ENCODE measurements at regions not wholly inside any gene's neighbourhood (a gene's known extent, or its start where the extent isn't known, plus 50 kb on each side); places are given as distances from the start of the nearest gene placed in this dataset.
"Not testable (repeated sequence)": the region's sequence is repeated elsewhere in the genome, so short reads cannot be mapped to it uniquely, and the experiment has no call there.

DNA sequence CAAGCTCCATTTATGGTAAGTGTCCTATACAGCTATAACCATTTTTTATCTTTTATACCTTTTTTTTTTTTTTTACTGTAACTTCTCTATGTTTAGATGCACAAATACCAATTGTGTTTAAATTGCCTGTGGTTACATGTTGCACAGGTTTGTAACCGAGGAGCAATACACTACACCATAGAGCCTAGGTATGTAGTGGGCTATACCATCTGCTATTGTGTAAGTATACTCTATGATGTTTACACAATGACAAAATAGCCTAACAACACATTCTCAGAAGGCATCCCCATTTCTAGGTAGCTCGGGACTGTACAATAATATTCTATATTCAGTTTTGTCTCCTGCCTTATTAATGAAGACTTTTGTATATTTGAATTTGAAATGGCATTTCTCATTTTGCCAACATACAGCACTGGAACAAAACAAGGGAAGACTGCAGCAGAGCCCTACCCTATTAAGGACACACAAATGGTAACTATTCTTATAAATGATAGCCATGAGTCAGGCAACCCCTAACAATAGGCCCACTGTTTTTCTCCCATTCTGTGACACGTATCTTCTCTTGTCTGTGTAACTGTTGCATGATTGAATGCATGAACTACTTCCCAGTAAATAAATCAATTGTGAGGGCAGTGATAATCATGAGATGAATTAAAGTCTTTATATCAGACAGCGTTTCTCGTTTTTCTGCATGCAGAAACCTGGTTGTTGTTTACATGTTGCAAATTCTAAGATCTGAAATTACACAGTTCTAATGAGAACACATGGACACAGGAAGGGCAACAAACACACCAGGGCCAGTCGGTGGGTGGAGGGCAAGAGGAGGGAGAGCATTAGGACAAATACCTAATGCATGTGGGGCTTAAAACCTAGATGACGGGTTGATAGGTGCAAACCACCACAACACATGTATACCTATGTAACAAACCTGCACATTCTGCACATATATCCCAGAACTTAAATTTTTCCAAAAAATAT lies 173.9 kb downstream of the EPM2A start:
- Histone ChIP-seq H3K27ac (ENCODE audit: low read depth in 1 of 2, low read length in 1 of 2) (no peak overlapping the region), H3K4me3 (ENCODE audit: low read length in 2 of 2) (no peak overlapping the region), H3K4me1 (ENCODE audit: control insufficient read depth in 2 of 2, insufficient read depth in 2 of 2, low read length in 2 of 2) (no peaks in the 10 kb centered on the region), H3K9me3 (ENCODE audit: control insufficient read depth in 2 of 2, insufficient read depth in 1 of 2, low read length in 1 of 2) (no peaks in the 10 kb centered on the region), H3K36me3 (ENCODE audit: control insufficient read depth in 2 of 2, insufficient read depth in 2 of 2, low read length in 1 of 2) (no peaks in the 10 kb centered on the region), H3K27me3 (ENCODE audit: control insufficient read depth in 2 of 2, insufficient read depth in 1 of 2, low read length in 1 of 2) (no peaks in the 10 kb centered on the region)
- WGBS: 93% methylated on average over 7 of the region's 7 CpGs
- DNase-seq (ENCODE audit: low read depth in 6 of 9, low spot score in 9 of 9): no peak

GRCh38 chr6:145562771-145563615 lies 172.3 kb downstream of the EPM2A start:
- Histone ChIP-seq H3K4me1 (ENCODE audit: control insufficient read depth in 2 of 2, insufficient read depth in 2 of 2, low read length in 2 of 2) (no peaks in the 10 kb centered on the region), H3K9me3 (ENCODE audit: control insufficient read depth in 2 of 2, insufficient read depth in 1 of 2, low read length in 1 of 2) (no peaks in the 10 kb centered on the region), H3K4me3 (ENCODE audit: low read length in 2 of 2) (no peak overlapping the region), H3K27ac (ENCODE audit: low read depth in 1 of 2, low read length in 1 of 2) (no peak overlapping the region), H3K36me3 (ENCODE audit: control insufficient read depth in 2 of 2, insufficient read depth in 2 of 2, low read length in 1 of 2) (no peaks in the 10 kb centered on the region), H3K27me3 (ENCODE audit: control insufficient read depth in 2 of 2, insufficient read depth in 1 of 2, low read length in 1 of 2) (no peaks in the 10 kb centered on the region)
- DNase-seq (ENCODE audit: low read depth in 6 of 9, low spot score in 9 of 9): no peak
- WGBS: 86% methylated on average over 10 of the region's 10 CpGs

- Histone ChIP-seq H3K27ac (ENCODE audit: low read depth in 1 of 2, low read length in 1 of 2) (no peak overlapping the region), H3K9me3 (ENCODE audit: control insufficient read depth in 2 of 2, insufficient read depth in 1 of 2, low read length in 1 of 2) (no peaks in the 10 kb centered on the region), H3K4me1 (ENCODE audit: control insufficient read depth in 2 of 2, insufficient read depth in 2 of 2, low read length in 2 of 2) (no peaks in the 10 kb centered on the region), H3K4me3 (ENCODE audit: low read length in 2 of 2) (no peak overlapping the region), H3K27me3 (ENCODE audit: control insufficient read depth in 2 of 2, insufficient read depth in 1 of 2, low read length in 1 of 2) (no peaks in the 10 kb centered on the region), H3K36me3 (ENCODE audit: control insufficient read depth in 2 of 2, insufficient read depth in 2 of 2, low read length in 1 of 2) (no peaks in the 10 kb centered on the region)
- no peak for DNase-seq (ENCODE audit: low read depth in 6 of 9, low spot score in 9 of 9)
These were observed 170.8 kb downstream of the EPM2A start for GRCh38 chr6:145564553-145564952.

DNA sequence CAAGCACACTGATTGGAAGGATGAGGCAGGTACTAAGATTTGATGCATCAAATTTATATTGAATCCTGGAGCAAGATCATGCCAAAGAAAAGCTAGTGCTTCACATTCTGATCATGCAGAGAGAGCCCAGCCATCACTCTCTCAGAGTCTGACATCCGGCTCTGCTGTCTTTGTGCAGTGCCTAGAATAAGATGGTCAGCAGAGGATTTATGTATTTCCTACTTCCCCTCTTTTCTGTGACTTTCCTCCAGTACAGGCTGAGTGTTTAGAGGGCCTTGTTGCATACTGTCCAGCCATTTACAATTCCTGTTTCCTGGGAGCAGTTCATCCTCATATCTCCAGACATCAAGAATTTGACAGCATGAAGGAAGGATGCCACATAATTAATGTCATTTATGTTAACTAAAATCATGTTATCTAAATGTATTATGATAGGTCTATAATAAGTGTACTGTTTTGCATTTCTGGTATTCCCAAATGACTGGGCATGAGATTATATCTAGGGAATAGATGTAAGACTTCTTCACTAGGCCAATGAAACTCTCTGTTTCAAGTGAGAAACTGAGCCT lies 167.6 kb downstream of the EPM2A start:
- 70% methylated on average over 1 of the region's 1 CpG for WGBS
- Histone ChIP-seq H3K9me3 (ENCODE audit: control insufficient read depth in 2 of 2, insufficient read depth in 1 of 2, low read length in 1 of 2) (no peaks in the 10 kb centered on the region), H3K4me1 (ENCODE audit: control insufficient read depth in 2 of 2, insufficient read depth in 2 of 2, low read length in 2 of 2) (no peaks in the 10 kb centered on the region), H3K4me3 (ENCODE audit: low read length in 2 of 2) (no peak overlapping the region), H3K36me3 (ENCODE audit: control insufficient read depth in 2 of 2, insufficient read depth in 2 of 2, low read length in 1 of 2) (no peaks in the 10 kb centered on the region), H3K27me3 (ENCODE audit: control insufficient read depth in 2 of 2, insufficient read depth in 1 of 2, low read length in 1 of 2) (no peaks in the 10 kb centered on the region), H3K27ac (ENCODE audit: low read depth in 1 of 2, low read length in 1 of 2) (no peak overlapping the region)
- no peak for DNase-seq (ENCODE audit: low read depth in 6 of 9, low spot score in 9 of 9)

DNA sequence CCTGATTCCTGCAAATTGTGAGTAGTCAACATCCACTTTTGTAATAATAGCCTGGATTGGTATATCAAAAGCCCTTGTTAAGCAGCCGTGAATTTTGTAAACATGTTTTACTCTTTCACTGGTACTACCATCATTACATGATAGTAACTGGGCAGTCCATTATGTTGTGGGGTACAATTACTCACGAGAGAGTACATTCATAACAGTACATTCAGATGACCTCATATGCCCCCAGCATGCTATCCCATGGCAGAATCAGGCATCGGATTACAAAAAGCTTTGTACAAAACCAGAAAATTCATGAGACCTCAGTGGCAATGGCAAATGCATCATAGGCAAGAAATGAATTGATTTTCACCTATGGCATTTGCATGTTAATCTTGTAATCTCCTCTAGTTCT lies 166.2 kb downstream of the EPM2A start:
- Histone ChIP-seq H3K27me3 (ENCODE audit: control insufficient read depth in 2 of 2, insufficient read depth in 1 of 2, low read length in 1 of 2) (no peaks in the 10 kb centered on the region), H3K27ac (ENCODE audit: low read depth in 1 of 2, low read length in 1 of 2) (no peak overlapping the region), H3K4me3 (ENCODE audit: low read length in 2 of 2) (no peak overlapping the region), H3K9me3 (ENCODE audit: control insufficient read depth in 2 of 2, insufficient read depth in 1 of 2, low read length in 1 of 2) (no peaks in the 10 kb centered on the region), H3K4me1 (ENCODE audit: control insufficient read depth in 2 of 2, insufficient read depth in 2 of 2, low read length in 2 of 2) (no peaks in the 10 kb centered on the region), H3K36me3 (ENCODE audit: control insufficient read depth in 2 of 2, insufficient read depth in 2 of 2, low read length in 1 of 2) (no peaks in the 10 kb centered on the region)
- WGBS: 83% methylated on average over 3 of the region's 3 CpGs
- no peak for DNase-seq (ENCODE audit: low read depth in 6 of 9, low spot score in 9 of 9)

GRCh38 chr6:145570336-145570735 lies 165.0 kb downstream of the EPM2A start:
- not testable (repeated sequence) for H3K36me3 ChIP-seq (ENCODE audit: control insufficient read depth in 2 of 2, insufficient read depth in 2 of 2, low read length in 1 of 2); H3K4me1 ChIP-seq (ENCODE audit: control insufficient read depth in 2 of 2, insufficient read depth in 2 of 2, low read length in 2 of 2); H3K27me3 ChIP-seq (ENCODE audit: control insufficient read depth in 2 of 2, insufficient read depth in 1 of 2, low read length in 1 of 2); H3K27ac ChIP-seq (ENCODE audit: low read depth in 1 of 2, low read length in 1 of 2); H3K9me3 ChIP-seq (ENCODE audit: control insufficient read depth in 2 of 2, insufficient read depth in 1 of 2, low read length in 1 of 2); DNase-seq (ENCODE audit: low read depth in 6 of 9, low spot score in 9 of 9); H3K4me3 ChIP-seq (ENCODE audit: low read length in 2 of 2)
- 68% methylated on average over 1 of the region's 1 CpG for WGBS

GRCh38 chr6:145574269-145574668 lies 161.1 kb downstream of the EPM2A start:
- H3K4me3 ChIP-seq (ENCODE audit: low read length in 2 of 2); H3K36me3 ChIP-seq (ENCODE audit: control insufficient read depth in 2 of 2, insufficient read depth in 2 of 2, low read length in 1 of 2); H3K4me1 ChIP-seq (ENCODE audit: control insufficient read depth in 2 of 2, insufficient read depth in 2 of 2, low read length in 2 of 2); DNase-seq (ENCODE audit: low read depth in 6 of 9, low spot score in 9 of 9); H3K27ac ChIP-seq (ENCODE audit: low read depth in 1 of 2, low read length in 1 of 2); H3K9me3 ChIP-seq (ENCODE audit: control insufficient read depth in 2 of 2, insufficient read depth in 1 of 2, low read length in 1 of 2); H3K27me3 ChIP-seq (ENCODE audit: control insufficient read depth in 2 of 2, insufficient read depth in 1 of 2, low read length in 1 of 2): not testable (repeated sequence)
- WGBS: 95% methylated on average over 1 of the region's 1 CpG
